GM19043 (cell line): ENCODE measurements at regions not wholly inside any gene's neighbourhood (a gene's known extent, or its start where the extent isn't known, plus 50 kb on each side); places are given as distances from the start of the nearest gene placed in this dataset.

Source experiments
- ATAC-seq: cut with Tn5 transposase; IDR thresholded peaks from one replicate; pipeline ENCODE4 v1.9.1; 2021; ENCODE audit warnings: low read depth; ENCODE audit not compliant: unreplicated experiment

- no peak for ATAC-seq
These were observed 499.1 kb downstream of the RASEF start for GRCh38 chr9:82563841-82564240.

DNA sequence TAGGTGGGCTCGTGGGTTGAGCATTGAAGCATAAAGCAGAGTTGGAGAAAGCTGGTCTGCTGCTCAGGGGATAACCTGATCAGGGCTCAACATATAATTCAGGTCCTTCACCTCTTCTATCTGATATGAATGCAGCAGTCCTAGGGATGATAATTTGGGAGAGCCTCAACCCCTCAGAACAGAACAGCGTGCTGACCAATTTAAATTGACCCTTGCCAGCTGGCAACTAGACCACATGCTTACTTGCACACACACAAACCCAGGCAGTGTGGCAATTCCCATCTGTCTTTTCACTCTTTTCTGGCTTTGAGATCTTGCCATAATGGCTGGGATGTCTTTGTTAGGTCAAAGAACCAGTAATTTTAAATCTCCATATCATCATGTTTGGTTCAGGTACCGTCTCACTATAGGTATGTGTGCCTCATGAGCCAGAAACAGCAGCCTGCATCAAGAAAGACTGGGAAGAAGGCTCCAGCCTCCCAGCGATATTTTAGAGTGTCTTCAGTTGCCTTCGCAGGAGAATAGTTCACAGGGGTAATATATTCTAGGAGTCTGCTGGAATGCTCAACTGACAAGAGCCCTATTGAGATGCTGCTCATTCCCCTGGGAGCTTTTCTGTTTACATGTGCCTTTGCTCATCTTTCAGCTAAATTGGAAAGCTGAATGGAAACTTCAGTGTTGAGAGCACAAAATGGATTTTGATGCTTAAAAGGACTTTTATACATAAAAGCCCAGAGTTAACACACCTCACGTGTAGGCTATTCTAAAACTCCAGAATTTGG, 497.6 kb downstream of the RASEF start:
- ATAC-seq: no peak

- ATAC-seq: no peak
These were observed 495.0 kb downstream of the RASEF start for GRCh38 chr9:82567953-82568352.

GRCh38 chr9:82570226-82570625, 492.7 kb downstream of the RASEF start:
- no peak for ATAC-seq

GRCh38 chr9:82571540-82571939, 491.4 kb downstream of the RASEF start:
- ATAC-seq: no peak

DNA sequence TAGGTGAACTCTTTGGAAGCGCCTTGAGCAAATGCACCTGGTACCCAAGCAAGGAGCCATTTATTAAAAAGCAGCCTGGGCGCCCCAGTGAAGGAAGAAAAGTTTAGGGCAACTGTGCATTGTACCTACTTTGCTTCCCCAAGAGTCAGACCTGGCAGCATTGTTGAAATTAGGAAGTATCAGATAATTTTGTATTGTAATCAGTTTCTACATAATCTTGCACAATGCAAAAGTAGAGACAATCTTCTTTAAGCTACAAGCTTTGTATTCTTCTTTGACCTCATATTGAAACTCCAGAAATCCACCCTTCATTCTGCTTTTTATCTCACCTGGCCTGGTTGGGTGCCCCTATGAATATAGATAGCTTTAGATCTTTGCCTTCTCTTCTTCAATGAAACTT, 490.8 kb downstream of the RASEF start:
- ATAC-seq: no peak

- ATAC-seq: no peak
These were observed 488.0 kb downstream of the RASEF start for GRCh38 chr9:82574911-82575310.

DNA sequence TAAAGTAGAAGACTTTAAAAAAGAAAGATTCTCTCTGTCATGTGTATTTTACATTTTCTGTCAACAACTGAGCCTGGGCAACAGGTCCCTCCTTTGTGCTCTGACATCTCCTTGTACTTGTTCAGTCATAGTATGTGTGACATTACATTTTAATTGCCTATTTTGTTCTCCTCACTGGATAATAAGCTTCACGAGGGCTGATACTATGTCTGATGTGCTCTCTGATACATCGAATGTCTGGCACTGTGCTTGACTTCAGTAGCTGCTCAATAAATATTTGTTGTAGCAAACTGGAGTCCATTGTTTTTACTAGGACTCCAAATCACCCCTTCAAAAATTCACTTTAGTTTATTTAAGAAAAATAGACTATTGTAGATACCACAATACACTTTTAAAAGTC, 482.0 kb downstream of the RASEF start:
- ATAC-seq: no peak

- ATAC-seq: no peak
These were observed 481.4 kb downstream of the RASEF start for GRCh38 chr9:82581516-82581915.

- no peak for ATAC-seq
These were observed 481.0 kb downstream of the RASEF start for GRCh38 chr9:82581935-82582334.

DNA sequence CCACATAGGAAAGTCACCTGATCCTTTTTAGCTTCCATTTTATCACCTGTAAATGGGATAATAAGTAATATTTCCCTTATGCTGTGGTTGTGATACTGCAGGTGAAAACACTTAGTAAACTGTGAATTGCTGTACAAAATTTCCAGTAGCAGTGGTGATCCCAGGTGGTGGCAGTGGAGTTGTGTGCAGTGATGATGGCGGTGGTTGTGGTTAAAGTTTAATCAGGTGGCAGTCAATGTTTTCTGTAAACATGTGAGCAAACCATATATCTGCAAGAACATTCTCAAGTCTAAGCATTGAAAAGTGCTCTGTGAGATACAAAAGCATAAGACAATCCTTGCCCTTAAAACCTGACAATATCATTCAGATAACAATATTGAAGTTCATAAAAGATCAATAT, 480.2 kb downstream of the RASEF start:
- no peak for ATAC-seq

DNA sequence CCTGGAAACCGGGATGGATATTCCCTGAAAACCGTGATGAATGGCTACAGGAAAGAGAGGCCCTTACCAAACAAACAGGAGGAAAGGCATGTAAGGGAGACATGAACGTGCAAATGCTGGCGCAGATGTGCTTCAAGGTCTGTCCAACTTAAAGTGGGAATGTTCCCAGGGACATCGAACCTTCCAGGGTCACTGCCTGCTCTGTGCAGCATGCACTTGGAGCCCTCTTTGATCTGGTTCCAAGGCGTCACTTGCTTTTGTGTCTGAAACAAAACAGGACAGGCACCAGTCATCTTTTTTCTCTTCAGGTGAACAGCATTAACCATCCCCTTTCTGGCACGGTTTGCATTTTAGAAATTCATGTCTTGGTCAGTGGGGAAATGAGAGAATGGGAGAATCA, 479.4 kb downstream of the RASEF start:
- ATAC-seq: no peak

- ATAC-seq: no peak
These were observed 478.5 kb downstream of the RASEF start for GRCh38 chr9:82584349-82584863.

- no peak for ATAC-seq
These were observed 476.0 kb downstream of the RASEF start for GRCh38 chr9:82586918-82587356.

- no peak for ATAC-seq
These were observed 474.4 kb downstream of the RASEF start for GRCh38 chr9:82588301-82589180.

GRCh38 chr9:82590845-82591244, 472.1 kb downstream of the RASEF start:
- ATAC-seq: no peak

GRCh38 chr9:82593501-82593900, 469.4 kb downstream of the RASEF start:
- ATAC-seq: no peak

DNA sequence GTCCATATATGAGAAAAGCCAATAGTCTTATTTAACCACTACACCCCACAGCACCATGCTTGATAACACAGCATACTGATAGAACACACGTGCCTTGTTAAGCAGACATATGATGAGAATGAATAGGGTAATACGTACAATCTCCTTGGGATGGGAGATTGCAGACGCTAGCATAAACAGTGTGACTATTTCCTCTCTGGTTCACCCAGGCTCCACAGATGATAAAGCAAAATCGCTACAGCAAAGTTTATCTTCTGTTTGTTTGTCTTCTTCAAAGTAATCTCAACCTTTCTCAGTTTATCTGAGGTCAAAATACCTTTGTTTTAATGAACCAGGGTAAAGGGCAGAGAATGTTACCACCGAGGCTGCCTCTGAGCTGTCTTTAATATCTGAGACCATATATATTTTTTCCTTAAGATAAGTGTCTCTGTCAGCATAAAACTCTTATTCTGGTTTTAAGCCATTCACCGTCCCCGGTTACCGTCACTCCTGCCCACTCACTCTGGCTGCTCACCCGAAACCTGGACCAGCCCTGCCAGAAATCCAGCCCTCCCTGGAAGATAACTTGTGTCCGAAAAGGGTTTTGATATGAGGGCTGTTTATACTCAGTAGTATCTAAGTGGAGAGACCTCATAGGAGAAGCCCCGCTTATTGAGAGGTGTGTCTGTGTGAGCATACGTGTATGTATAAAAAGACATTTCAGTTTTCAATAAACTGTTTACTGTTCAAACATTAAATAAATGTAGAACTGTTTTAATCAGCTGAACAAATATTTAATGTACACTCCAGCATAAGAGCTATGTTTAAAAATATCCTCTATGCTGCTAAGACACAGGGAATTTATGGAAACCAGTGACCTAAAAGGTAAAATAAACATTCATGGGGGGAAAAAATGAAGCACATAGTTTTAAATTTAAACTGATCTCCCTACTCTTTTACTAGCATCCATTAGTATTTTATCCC, 465.4 kb downstream of the RASEF start:
- no peak for ATAC-seq

GRCh38 chr9:82598241-82599039, 464.5 kb downstream of the RASEF start:
- no peak for ATAC-seq
